Fibroblast of the aortic adventitia (primary cell): ENCODE measurements at regions not wholly inside any gene's neighbourhood (a gene's known extent, or its start where the extent isn't known, plus 50 kb on each side); places are given as distances from the start of the nearest gene placed in this dataset.

Experiments
- DNase-seq: peaks from one replicate; pipeline ENCODE4 v3.0.0-alpha.2; 2010; ENCODE audit warnings: low read depth
- H3K4me3 ChIP-seq: 2 replicates; pipeline ENCODE4 v1.5.1; 2011; ENCODE audit warnings: low read depth, mild to moderate bottlenecking, control low read depth, low read length, moderate library complexity
- CTCF ChIP-seq: IDR thresholded peaks from 2 replicates; pipeline ENCODE4 v1.5.1; 2011; ENCODE audit warnings: mild to moderate bottlenecking, low read length, control low read depth, inconsistent platforms; ENCODE audit not compliant: insufficient read depth

GRCh38 chr5:89230178-89230577 lies 347.2 kb upstream of the MEF2C start:
- no peak overlapping the region for H3K4me3 ChIP-seq
- no peak for TF ChIP-seq CTCF
- no peak for DNase-seq

GRCh38 chr5:89229331-89230070 lies 346.5 kb upstream of the MEF2C start:
- H3K4me3 ChIP-seq, result no peak overlapping the region
- no peak for TF ChIP-seq CTCF
- DNase-seq, result no peak

GRCh38 chr5:89228355-89228754 lies 345.4 kb upstream of the MEF2C start:
- TF ChIP-seq CTCF, result no peak
- no peak overlapping the region for H3K4me3 ChIP-seq
- DNase-seq, result no peak

GRCh38 chr5:89218364-89218763 lies 335.4 kb upstream of the MEF2C start:
- TF ChIP-seq CTCF, result no peak
- no peak for DNase-seq
- H3K4me3 ChIP-seq, result no peak overlapping the region

- TF ChIP-seq CTCF, result no peak
- no peak for DNase-seq
- H3K4me3 ChIP-seq, result no peak overlapping the region
Measured at GRCh38 chr5:89216606-89217005, 333.6 kb upstream of the MEF2C start.

- no peak for TF ChIP-seq CTCF
- peak; percentile 90 for DNase-seq
- H3K4me3 ChIP-seq, result no peak overlapping the region
Measured at GRCh38 chr5:89213573-89213972, 330.6 kb upstream of the MEF2C start.

- H3K4me3 ChIP-seq, result no peak overlapping the region
- TF ChIP-seq CTCF, result no peak
- DNase-seq, result peak; percentile 93
Measured at GRCh38 chr5:89211836-89212235, 328.9 kb upstream of the MEF2C start.
